CD14-positive monocyte (primary cell): ENCODE measurements at regions not wholly inside any gene's neighbourhood (a gene's known extent, or its start where the extent isn't known, plus 50 kb on each side); places are given as distances from the start of the nearest gene placed in this dataset.

Experiments
- DNase-seq, 3 donors: peaks; one replicate each; pipeline ENCODE4 v3.0.0-alpha.2; 2011 to 2022
- H2AFZ ChIP-seq: 2 replicates; pipeline ENCODE4 v1.6.0; 2012; ENCODE audit warnings: mild to moderate bottlenecking, low read depth, low read length, inconsistent platforms; ENCODE audit not compliant: insufficient read depth, poor library complexity, severe bottlenecking
- H3K27ac ChIP-seq, 2 donors: 1 replicate in 1 of 2; 2 replicates in 1 of 2; pipeline ENCODE4 v1.5.1; 2012 to 2013; ENCODE audit warnings: low read length in 2 of 2, control low read depth in 1 of 2, inconsistent platforms in 1 of 2, low read depth in 1 of 2, mild to moderate bottlenecking in 1 of 2
- H3K27me3 ChIP-seq, 2 donors: one replicate each; pipeline versions ENCODE4 v1.6.0 to v1.6.1; 2011 to 2013; ENCODE audit warnings: low read length in 2 of 2; ENCODE audit not compliant: control insufficient read depth in 2 of 2, insufficient read depth in 2 of 2
- H3K36me3 ChIP-seq, 2 donors: replicated peaks in 1 of 2; 1 replicate in 1 of 2; 2 replicates in 1 of 2; pipeline versions ENCODE4 v1.5.1 to v1.6.1; 2012 to 2013; ENCODE audit warnings: low read length in 2 of 2, control low read depth in 1 of 2, inconsistent platforms in 1 of 2, mild to moderate bottlenecking in 1 of 2; ENCODE audit not compliant: insufficient read depth in 2 of 2, control insufficient read depth in 1 of 2
- H3K4me1 ChIP-seq, 2 donors: 1 replicate in 1 of 2; 2 replicates in 1 of 2; pipeline versions ENCODE4 v1.5.1 to v1.6.1; 2012 to 2013; ENCODE audit warnings: low read length in 2 of 2, control low read depth in 1 of 2, inconsistent platforms in 1 of 2, mild to moderate bottlenecking in 1 of 2, moderate library complexity in 1 of 2; ENCODE audit not compliant: insufficient read depth in 2 of 2, control insufficient read depth in 1 of 2
- H3K4me2 ChIP-seq: replicated peaks from 2 replicates; pipeline ENCODE3; 2012; ENCODE audit warnings: low read length, moderate library complexity, mild to moderate bottlenecking; ENCODE audit not compliant: poor library complexity, severe bottlenecking; ENCODE audit errors: extremely low read depth
- H3K4me3 ChIP-seq, 3 experiments: fragments of 200-600 bp in 1 of 3; sonication (generic) in 1 of 3; replicated peaks in 1 of 3; 1 replicate in 2 of 3; 2 replicates in 1 of 3; pipeline ENCODE4 v1.5.1; 2011 to 2013; ENCODE audit warnings: low read length in 3 of 3, mild to moderate bottlenecking in 3 of 3, control low read depth in 2 of 3, low read depth in 2 of 3, inconsistent platforms in 1 of 3, moderate library complexity in 1 of 3
- H3K79me2 ChIP-seq: 2 replicates; pipeline ENCODE4 v1.6.0; 2012; ENCODE audit warnings: mild to moderate bottlenecking, control low read depth, inconsistent platforms, low read length, moderate library complexity; ENCODE audit not compliant: insufficient read depth
- H3K9ac ChIP-seq: 2 replicates; pipeline ENCODE4 v1.6.0; 2017; ENCODE audit warnings: low read length, mild to moderate bottlenecking; ENCODE audit not compliant: insufficient read depth, poor library complexity, severe bottlenecking
- H3K9me3 ChIP-seq, 2 donors: replicated peaks in 1 of 2; 1 replicate in 1 of 2; 2 replicates in 1 of 2; pipeline versions ENCODE4 v1.5.1 to v1.6.1; 2012 to 2013; ENCODE audit warnings: low read length in 2 of 2, control low read depth in 1 of 2; ENCODE audit not compliant: control insufficient read depth in 1 of 2, insufficient read depth in 1 of 2
- H4K20me1 ChIP-seq: 2 replicates; pipeline ENCODE4 v1.6.0; 2012; ENCODE audit warnings: mild to moderate bottlenecking, low read length, control low read depth, moderate library complexity; ENCODE audit not compliant: insufficient read depth
- H3K27ac Mint-ChIP-seq, 7 donors: one replicate each; pipeline ENCODE4 v1.8.0; 2020; ENCODE audit warnings: mild to moderate bottlenecking in 7 of 7, mixed read lengths in 7 of 7, moderate library complexity in 6 of 7, inconsistent platforms in 2 of 7
- H3K27me3 Mint-ChIP-seq, 3 donors: one replicate each; pipeline ENCODE4 v1.8.0; 2021 to 2022; ENCODE audit warnings: low read depth in 3 of 3, mild to moderate bottlenecking in 3 of 3, mixed read lengths in 3 of 3, moderate library complexity in 3 of 3, inconsistent platforms in 1 of 3
- H3K36me3 Mint-ChIP-seq, 2 donors: one replicate each; pipeline ENCODE4 v1.8.0; 2020; ENCODE audit warnings: mixed read lengths in 2 of 2, inconsistent platforms in 1 of 2, mild to moderate bottlenecking in 1 of 2
- H3K4me1 Mint-ChIP-seq: one replicate; pipeline ENCODE4 v1.8.0; 2020; ENCODE audit warnings: mild to moderate bottlenecking, mixed read lengths
- H3K4me3 Mint-ChIP-seq, 2 donors: one replicate each; pipeline ENCODE4 v1.8.0; 2020; ENCODE audit warnings: mild to moderate bottlenecking in 2 of 2, mixed read lengths in 2 of 2, moderate library complexity in 1 of 2
- H3K9me3 Mint-ChIP-seq, 7 donors: one replicate each; pipeline ENCODE4 v1.8.0; 2020 to 2022; ENCODE audit warnings: mixed read lengths in 7 of 7, mild to moderate bottlenecking in 6 of 7, moderate library complexity in 6 of 7, inconsistent platforms in 2 of 7
- CTCF ChIP-seq: fragments of 200-600 bp; IDR thresholded peaks from one replicate; pipeline ENCODE4 v1.8.0; 2022; ENCODE audit warnings: antibody characterized with exemption, mild to moderate bottlenecking
- WGBS: methylation state at CpG from one replicate; pipeline ENCODE4 v1.1.5; 2013; ENCODE audit warnings: missing lambda C conversion rate; ENCODE audit not compliant: insufficient coverage; 5-methylcytosine and 5-hydroxymethylcytosine counted together
- intact Hi-C, 2 donors: fragments of 100-400 bp; cut with micrococcal nuclease; formaldehyde crosslinking; loops; one replicate each; pipeline versions ENCODE4 v1.15.0 to v1.15.1; 2023

DNA sequence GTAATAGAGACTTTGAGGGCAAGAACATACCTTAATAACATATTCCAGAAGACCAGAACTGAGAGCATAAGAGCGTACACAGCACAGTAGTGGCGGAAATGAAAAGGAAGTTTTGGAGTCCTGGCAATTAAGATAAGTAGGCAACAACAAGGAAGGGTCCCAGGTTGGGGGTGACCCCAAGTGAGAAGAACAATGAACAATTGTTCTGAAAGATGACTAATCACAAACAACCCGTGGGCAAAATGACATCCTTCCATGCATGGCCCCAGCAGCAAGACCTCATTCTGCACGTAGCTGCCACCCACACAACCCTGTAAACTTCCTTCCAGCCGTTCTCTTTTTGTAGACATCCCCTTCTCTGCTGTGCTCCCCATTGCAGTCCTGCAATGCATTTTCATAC is 384.4 kb upstream of the PABPC4L start:
- TF ChIP-seq CTCF, result no peak
- Histone ChIP-seq H3K27me3 (no peaks in the 10 kb centered on the region), H3K4me1 (no peaks in the 10 kb centered on the region), H3K4me3 (no peak overlapping the region), H3K79me2 (no peaks in the 10 kb centered on the region), H4K20me1 (no peaks in the 10 kb centered on the region), H3K36me3 (no peaks in the 10 kb centered on the region), H2AFZ (no peak overlapping the region), H3K27ac (no peak overlapping the region), H3K9me3 (no peaks in the 10 kb centered on the region), H3K4me2 (no peak overlapping the region), H3K9ac (no peak overlapping the region)
- Mint-ChIP-seq H3K36me3 (no peaks in the 10 kb centered on the region), H3K4me1 (no peaks in the 10 kb centered on the region), H3K4me3 (no peak overlapping the region), H3K9me3 (peaks cover 0 to 3% (median 0%) of the 10 kb centered on the region in 7 donors), H3K27me3 (peaks cover 0 to 5% (median 0%) of the 10 kb centered on the region in 3 donors), H3K27ac (no peak overlapping the region)
- intact Hi-C loops, result no loop called here
- no peak for DNase-seq
- WGBS, result 20% methylated on average over 3 of the region's 5 CpGs

- Histone ChIP-seq H2AFZ (no peak overlapping the region), H3K36me3 (no peaks in the 10 kb centered on the region), H3K4me1 (no peaks in the 10 kb centered on the region), H3K9ac (no peak overlapping the region), H3K4me2 (no peak overlapping the region), H3K9me3 (no peaks in the 10 kb centered on the region), H4K20me1 (no peaks in the 10 kb centered on the region), H3K79me2 (no peaks in the 10 kb centered on the region), H3K4me3 (no peak overlapping the region), H3K27ac (no peak overlapping the region), H3K27me3 (no peaks in the 10 kb centered on the region)
- no CpG with 5 or more reads among the region's 1 CpG for WGBS
- H3K9me3 Mint-ChIP-seq, result peaks cover 0 to 5% (median 0%) of the 10 kb centered on the region in 7 donors
- DNase-seq, result no peak
- H3K4me1 Mint-ChIP-seq, result no peaks in the 10 kb centered on the region
- TF ChIP-seq CTCF, result no peak
- no peak overlapping the region for H3K4me3 Mint-ChIP-seq
- H3K27me3 Mint-ChIP-seq, result no peaks in the 10 kb centered on the region
- H3K36me3 Mint-ChIP-seq, result no peaks in the 10 kb centered on the region
- intact Hi-C loops, result no loop called here
- H3K27ac Mint-ChIP-seq, result no peak overlapping the region
Measured at GRCh38 chr4:134567461-134567860, 365.9 kb upstream of the PABPC4L start.
